ENCODE measurements at regions not wholly inside any gene's neighbourhood (a gene's known extent, or its start where the extent isn't known, plus 50 kb on each side); places are given as distances from the start of the nearest gene placed in this dataset.

- Histone ChIP-seq H3K27ac (ENCODE audit: low read length) (no peak overlapping the region), H3K27me3 (ENCODE audit: insufficient read depth, low read length, poor library complexity) (no peaks in the 10 kb centered on the region), H3K4me3 (ENCODE audit: low read depth in 1 of 2, low read length in 2 of 2) (no peak overlapping the region), H2AFZ (ENCODE audit: low read depth, low read length) (no peak overlapping the region), H3K4me1 (ENCODE audit: insufficient read depth, low read length) (no peaks in the 10 kb centered on the region), H3K9ac (ENCODE audit: low read depth, low read length) (no peak overlapping the region), H3K36me3 (ENCODE audit: insufficient read depth, low read length) (no peaks in the 10 kb centered on the region), H3K4me2 (ENCODE audit: insufficient read depth, low read length) (no peak overlapping the region), H4K20me1 (ENCODE audit: insufficient read depth, low read length) (no peaks in the 10 kb centered on the region), H3K9me3 (ENCODE audit: insufficient read depth, low read length, severe bottlenecking) (no peaks in the 10 kb centered on the region), H3K79me2 (ENCODE audit: insufficient read depth, low read length) (no peaks in the 10 kb centered on the region)
- TF ChIP-seq EZH2 (IDR thresholded peaks at IDR 0.05; ENCODE audit: borderline replicate concordance, low read depth, low read length, severe bottlenecking) (no peak), CTCF (IDR thresholded peaks at IDR 0.05; ENCODE audit: borderline replicate concordance, extremely low read depth, low read length, poor library complexity, severe bottlenecking) (no peak)
- no peak for ATAC-seq (ENCODE audit: insufficient read depth, low read depth)
- DNase-seq = no peak
Observed at GRCh38 chr6:56393615-56394612, 146.5 kb upstream of the COL21A1 start.

GRCh38 chr6:56388415-56388755 lies 141.0 kb upstream of the COL21A1 start:
- Histone ChIP-seq H3K27me3 (ENCODE audit: insufficient read depth, low read length, poor library complexity) (no peaks in the 10 kb centered on the region), H3K36me3 (ENCODE audit: insufficient read depth, low read length) (no peaks in the 10 kb centered on the region), H3K4me1 (ENCODE audit: insufficient read depth, low read length) (no peaks in the 10 kb centered on the region), H4K20me1 (ENCODE audit: insufficient read depth, low read length) (no peaks in the 10 kb centered on the region), H3K9me3 (ENCODE audit: insufficient read depth, low read length, severe bottlenecking) (no peaks in the 10 kb centered on the region), H3K79me2 (ENCODE audit: insufficient read depth, low read length) (no peaks in the 10 kb centered on the region), H3K4me3 (ENCODE audit: low read depth in 1 of 2, low read length in 2 of 2) (no peak overlapping the region), H3K27ac (ENCODE audit: low read length) (no peak overlapping the region), H3K9ac (ENCODE audit: low read depth, low read length) (no peak overlapping the region), H3K4me2 (ENCODE audit: insufficient read depth, low read length) (no peak overlapping the region), H2AFZ (ENCODE audit: low read depth, low read length) (no peak overlapping the region)
- DNase-seq = no peak
- no peak for TF ChIP-seq EZH2 (IDR thresholded peaks at IDR 0.05; ENCODE audit: borderline replicate concordance, low read depth, low read length, severe bottlenecking)
- no peak for TF ChIP-seq CTCF (IDR thresholded peaks at IDR 0.05; ENCODE audit: borderline replicate concordance, extremely low read depth, low read length, poor library complexity, severe bottlenecking)
- no peak for ATAC-seq (ENCODE audit: insufficient read depth, low read depth)

- no peaks in the 10 kb centered on the region for H3K27me3 ChIP-seq (ENCODE audit: insufficient read depth, low read length, poor library complexity)
- no peak overlapping the region for H2AFZ ChIP-seq (ENCODE audit: low read depth, low read length)
- no peak for DNase-seq
- no peak overlapping the region for H3K9ac ChIP-seq (ENCODE audit: low read depth, low read length)
- H3K79me2 ChIP-seq (ENCODE audit: insufficient read depth, low read length) = no peaks in the 10 kb centered on the region
- no peak overlapping the region for H3K27ac ChIP-seq (ENCODE audit: low read length)
- ATAC-seq (ENCODE audit: insufficient read depth, low read depth) = no peak
- H3K4me2 ChIP-seq (ENCODE audit: insufficient read depth, low read length) = no peak overlapping the region
- H3K4me1 ChIP-seq (ENCODE audit: insufficient read depth, low read length) = no peaks in the 10 kb centered on the region
- no peaks in the 10 kb centered on the region for H3K36me3 ChIP-seq (ENCODE audit: insufficient read depth, low read length)
- H3K9me3 ChIP-seq (ENCODE audit: insufficient read depth, low read length, severe bottlenecking) = no peaks in the 10 kb centered on the region
- no peak overlapping the region for H3K4me3 ChIP-seq (ENCODE audit: low read depth in 1 of 2, low read length in 2 of 2)
- TF ChIP-seq CTCF (IDR thresholded peaks at IDR 0.05; ENCODE audit: borderline replicate concordance, extremely low read depth, low read length, poor library complexity, severe bottlenecking) = no peak
- no peak for TF ChIP-seq EZH2 (IDR thresholded peaks at IDR 0.05; ENCODE audit: borderline replicate concordance, low read depth, low read length, severe bottlenecking)
- H4K20me1 ChIP-seq (ENCODE audit: insufficient read depth, low read length) = no peaks in the 10 kb centered on the region
Observed at GRCh38 chr6:56387621-56388414, 140.4 kb upstream of the COL21A1 start.
